GM20000 (cell line): ENCODE measurements at regions not wholly inside any gene's neighbourhood (a gene's known extent, or its start where the extent isn't known, plus 50 kb on each side); places are given as distances from the start of the nearest gene placed in this dataset.

Experiments
- DNase-seq: peaks from one replicate; pipeline ENCODE4 v3.0.0; 2012; ENCODE audit warnings: low spot score
- TF ChIP-seq, protein P1 (sequence below): IDR thresholded peaks from 2 replicates; pipeline ENCODE4 v1.5.1; 2012; ENCODE audit warnings: mild to moderate bottlenecking, control low read depth; ENCODE audit errors: extremely low read depth, missing control alignments

DNA sequence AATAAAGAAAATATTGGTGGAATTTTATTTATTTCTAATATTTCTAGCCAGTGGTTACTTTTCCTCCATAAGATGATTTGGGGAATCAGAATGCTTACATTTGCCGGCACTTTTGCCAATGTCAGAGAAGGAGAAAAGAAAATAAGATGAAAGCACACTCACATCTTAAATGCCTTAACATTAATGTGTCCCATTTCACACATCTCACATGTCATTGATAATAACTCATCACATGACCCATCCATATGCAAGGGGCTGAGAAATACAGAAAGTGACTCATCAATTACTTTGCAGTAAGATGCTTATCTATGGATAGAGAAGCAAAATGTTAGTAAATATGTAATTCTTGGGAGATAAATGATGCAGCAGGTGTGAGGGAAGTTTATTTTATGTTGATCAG lies 1531.0 kb downstream of the PCDH7 start:
- TF ChIP-seq, protein P1, sequence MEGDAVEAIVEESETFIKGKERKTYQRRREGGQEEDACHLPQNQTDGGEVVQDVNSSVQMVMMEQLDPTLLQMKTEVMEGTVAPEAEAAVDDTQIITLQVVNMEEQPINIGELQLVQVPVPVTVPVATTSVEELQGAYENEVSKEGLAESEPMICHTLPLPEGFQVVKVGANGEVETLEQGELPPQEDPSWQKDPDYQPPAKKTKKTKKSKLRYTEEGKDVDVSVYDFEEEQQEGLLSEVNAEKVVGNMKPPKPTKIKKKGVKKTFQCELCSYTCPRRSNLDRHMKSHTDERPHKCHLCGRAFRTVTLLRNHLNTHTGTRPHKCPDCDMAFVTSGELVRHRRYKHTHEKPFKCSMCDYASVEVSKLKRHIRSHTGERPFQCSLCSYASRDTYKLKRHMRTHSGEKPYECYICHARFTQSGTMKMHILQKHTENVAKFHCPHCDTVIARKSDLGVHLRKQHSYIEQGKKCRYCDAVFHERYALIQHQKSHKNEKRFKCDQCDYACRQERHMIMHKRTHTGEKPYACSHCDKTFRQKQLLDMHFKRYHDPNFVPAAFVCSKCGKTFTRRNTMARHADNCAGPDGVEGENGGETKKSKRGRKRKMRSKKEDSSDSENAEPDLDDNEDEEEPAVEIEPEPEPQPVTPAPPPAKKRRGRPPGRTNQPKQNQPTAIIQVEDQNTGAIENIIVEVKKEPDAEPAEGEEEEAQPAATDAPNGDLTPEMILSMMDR: no peak
- no peak for DNase-seq

DNA sequence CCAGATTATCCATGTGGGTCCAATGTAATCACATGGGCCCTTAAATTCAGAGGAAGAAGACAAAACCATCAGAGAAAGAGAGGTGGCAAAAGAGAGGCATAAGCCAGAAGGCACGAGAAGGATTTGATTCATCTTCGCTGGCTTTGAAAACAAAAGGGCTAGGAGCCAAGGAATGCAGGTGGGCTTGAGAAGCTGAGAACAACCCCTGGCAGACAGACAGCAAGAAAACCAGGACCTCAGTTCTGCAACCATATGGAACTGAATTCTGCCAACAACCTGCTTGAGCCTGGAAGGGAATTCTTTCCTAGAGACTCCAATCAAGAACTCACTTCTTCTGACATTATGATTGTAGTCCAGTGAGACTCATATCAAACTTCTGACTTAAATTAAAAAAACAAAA lies 1531.8 kb downstream of the PCDH7 start:
- no peak for DNase-seq

DNA sequence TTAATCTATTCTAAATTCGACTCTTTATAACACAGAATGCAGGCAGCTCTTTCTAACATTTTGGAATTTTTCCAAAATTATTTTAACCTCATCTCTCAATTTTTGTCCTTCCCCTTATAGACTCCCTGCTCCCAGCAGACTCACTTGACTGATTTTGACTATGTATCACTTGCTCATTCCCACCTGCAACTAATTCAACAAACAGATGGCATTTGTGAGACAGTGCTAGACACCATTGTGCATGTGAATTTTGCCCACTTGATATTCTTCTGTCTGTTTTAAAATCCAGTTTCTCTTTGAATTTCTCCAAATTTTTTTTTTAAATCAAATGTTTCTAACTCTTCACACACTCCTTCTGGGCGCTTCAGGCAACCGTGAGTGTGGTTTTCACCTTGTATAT lies 1534.0 kb downstream of the PCDH7 start:
- DNase-seq: no peak
- TF ChIP-seq, protein P1: no peak

More for the DNA sequence above, 1531.8 kb downstream of the PCDH7 start:
- TF ChIP-seq, protein P1: no peak

DNA sequence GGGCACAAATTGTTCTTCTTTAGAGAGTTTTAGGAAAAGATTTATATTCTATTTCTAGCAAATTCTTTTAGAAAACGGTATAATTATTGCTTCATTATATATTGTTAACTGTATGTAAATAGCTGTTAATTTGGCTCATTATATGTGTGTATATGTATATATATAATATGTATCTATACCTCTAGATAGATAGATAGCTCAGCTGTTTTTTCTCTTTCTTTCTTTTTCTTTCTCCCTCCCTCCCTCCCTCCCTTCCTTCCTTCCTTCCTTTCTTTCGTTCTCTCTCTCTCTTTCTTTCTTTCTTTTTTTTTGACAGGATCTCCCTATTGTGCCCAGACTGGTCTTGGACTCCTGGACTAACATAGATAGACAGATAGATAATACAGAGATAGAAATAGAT lies 1538.8 kb downstream of the PCDH7 start:
- TF ChIP-seq, protein P1: no peak
- DNase-seq: no peak

DNA sequence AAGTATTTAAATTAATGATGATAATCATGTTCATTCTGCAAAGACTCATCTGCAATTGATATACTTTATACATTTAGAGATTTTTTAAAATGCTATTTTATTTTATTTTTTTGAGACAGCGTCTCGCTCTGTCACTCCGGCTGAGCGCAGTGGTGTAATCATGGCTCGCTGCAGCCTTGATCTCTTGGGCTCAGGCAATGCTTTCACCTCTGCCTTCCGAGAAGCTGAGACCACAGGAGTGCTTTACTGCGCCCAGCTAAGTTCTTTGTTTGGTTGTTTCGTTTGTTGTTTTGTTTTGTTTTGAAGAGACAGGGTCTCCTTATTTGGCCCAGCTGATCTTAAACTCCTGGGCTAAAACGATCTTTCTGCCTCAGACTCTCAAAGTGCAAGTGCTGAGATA lies 1541.0 kb downstream of the PCDH7 start:
- DNase-seq: no peak
- TF ChIP-seq, protein P1: no peak

DNA sequence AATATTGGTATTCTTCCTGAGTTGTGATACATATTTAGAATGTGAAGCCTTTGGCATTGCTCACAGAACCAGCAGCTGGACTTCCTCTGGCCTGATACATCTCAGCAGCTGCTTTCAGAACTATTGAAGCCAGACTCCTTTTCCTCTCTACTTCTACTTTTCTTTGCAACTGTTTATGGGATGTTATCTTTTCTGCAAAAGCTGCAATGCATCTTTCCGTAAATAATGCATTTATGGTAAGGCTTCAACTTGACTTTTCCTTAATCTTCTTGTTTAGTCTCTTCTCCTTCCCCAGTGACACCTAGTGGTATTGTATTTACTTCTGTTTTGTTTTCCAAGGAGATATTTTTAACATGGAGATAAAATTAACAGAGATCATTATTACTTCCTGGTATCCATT lies 1548.7 kb downstream of the PCDH7 start:
- TF ChIP-seq, protein P1: no peak
- DNase-seq: no peak

DNA sequence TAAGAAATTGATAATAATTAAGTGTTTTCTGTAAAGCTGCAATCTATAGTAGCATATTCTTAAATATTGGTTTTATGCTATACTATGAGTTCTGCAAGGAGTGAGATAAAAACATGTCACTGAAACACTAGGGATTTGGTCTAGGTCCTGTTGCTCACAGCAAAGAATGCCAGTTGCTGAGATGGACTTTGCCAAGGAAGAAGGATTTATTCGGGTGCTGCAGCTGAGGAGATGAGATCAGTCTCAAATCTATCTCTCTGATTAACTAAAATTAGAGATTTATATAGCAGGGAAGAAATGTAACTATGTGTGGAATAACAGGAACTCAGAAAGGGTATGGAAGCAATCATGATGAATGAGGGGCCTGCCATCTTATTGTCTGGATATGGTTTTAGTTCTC lies 1569.9 kb downstream of the PCDH7 start:
- TF ChIP-seq, protein P1: no peak
- DNase-seq: no peak
